Activated T-cell treated with anti-CD3 and anti-CD28 coated beads for 4 hours (primary cell): ENCODE measurements at regions not wholly inside any gene's neighbourhood (a gene's known extent, or its start where the extent isn't known, plus 50 kb on each side); places are given as distances from the start of the nearest gene placed in this dataset.

Experiments used
- DNase-seq: peaks from one replicate; pipeline ENCODE4 v3.0.0-alpha.2; 2020

- DNase-seq, result no peak
Measured at GRCh38 chr3:110727056-110727455, 344.6 kb upstream of the NECTIN3 start.

GRCh38 chr3:110731148-110731547 is 340.5 kb upstream of the NECTIN3 start:
- DNase-seq, result no peak

- DNase-seq, result no peak
Measured at GRCh38 chr3:110732420-110732819, 339.2 kb upstream of the NECTIN3 start.

- no peak for DNase-seq
Measured at GRCh38 chr3:110733045-110733444, 338.6 kb upstream of the NECTIN3 start.

- no peak for DNase-seq
Measured at GRCh38 chr3:110734524-110734923, 337.1 kb upstream of the NECTIN3 start.

- no peak for DNase-seq
Measured at GRCh38 chr3:110736332-110736731, 335.3 kb upstream of the NECTIN3 start.

- no peak for DNase-seq
Measured at GRCh38 chr3:110738531-110738930, 333.1 kb upstream of the NECTIN3 start.

- no peak for DNase-seq
Measured at GRCh38 chr3:110741891-110742290, 329.7 kb upstream of the NECTIN3 start.

- no peak for DNase-seq
Measured at GRCh38 chr3:110743202-110743601, 328.4 kb upstream of the NECTIN3 start.

- no peak for DNase-seq
Measured at GRCh38 chr3:110743984-110744383, 327.6 kb upstream of the NECTIN3 start.

GRCh38 chr3:110744723-110745122 is 326.9 kb upstream of the NECTIN3 start:
- no peak for DNase-seq

GRCh38 chr3:110749006-110749405 is 322.6 kb upstream of the NECTIN3 start:
- DNase-seq, result no peak

GRCh38 chr3:110750201-110750600 is 321.4 kb upstream of the NECTIN3 start:
- no peak for DNase-seq

- no peak for DNase-seq
Measured at GRCh38 chr3:110752307-110752706, 319.3 kb upstream of the NECTIN3 start.

- DNase-seq, result no peak
Measured at GRCh38 chr3:110753516-110753915, 318.1 kb upstream of the NECTIN3 start.

- no peak for DNase-seq
Measured at GRCh38 chr3:110754212-110754916, 317.3 kb upstream of the NECTIN3 start.

- no peak for DNase-seq
Measured at GRCh38 chr3:110755345-110755744, 316.3 kb upstream of the NECTIN3 start.

- no peak for DNase-seq
Measured at GRCh38 chr3:110756705-110757104, 314.9 kb upstream of the NECTIN3 start.

- DNase-seq, result no peak
Measured at GRCh38 chr3:110758208-110758607, 313.4 kb upstream of the NECTIN3 start.

- no peak for DNase-seq
Measured at GRCh38 chr3:110767156-110767555, 304.5 kb upstream of the NECTIN3 start.

GRCh38 chr3:110767838-110768237 is 303.8 kb upstream of the NECTIN3 start:
- DNase-seq, result no peak

GRCh38 chr3:110773413-110773954 is 298.1 kb upstream of the NECTIN3 start:
- DNase-seq, result no peak

- DNase-seq, result no peak
Measured at GRCh38 chr3:110774496-110775265, 296.9 kb upstream of the NECTIN3 start.

GRCh38 chr3:110779581-110779980 is 292.0 kb upstream of the NECTIN3 start:
- DNase-seq, result no peak
